ENCODE measurements at regions not wholly inside any gene's neighbourhood (a gene's known extent, or its start where the extent isn't known, plus 50 kb on each side); places are given as distances from the start of the nearest gene placed in this dataset.

DNA sequence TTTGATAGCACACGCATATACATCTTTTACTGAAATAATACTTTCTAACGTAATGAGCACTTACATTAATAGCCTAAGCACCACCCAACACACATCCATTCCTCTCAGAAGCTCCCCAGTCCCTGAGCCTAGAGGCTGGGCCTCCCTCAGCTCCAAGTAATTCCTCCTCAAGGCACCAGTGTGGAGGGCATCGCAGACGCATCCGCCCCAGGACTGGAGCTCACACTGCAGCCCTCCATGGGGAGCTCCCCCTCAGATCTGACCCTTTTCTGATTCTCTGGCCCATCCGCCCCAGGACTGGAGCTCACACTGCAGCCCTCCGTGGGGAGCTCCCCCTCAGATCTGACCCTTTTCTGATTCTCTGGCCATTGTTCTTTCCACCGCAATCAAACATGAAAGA, 60.4 kb upstream of the SNTG2 start:
- no peak overlapping the region for H3K27ac ChIP-seq
- TF ChIP-seq, protein P1, sequence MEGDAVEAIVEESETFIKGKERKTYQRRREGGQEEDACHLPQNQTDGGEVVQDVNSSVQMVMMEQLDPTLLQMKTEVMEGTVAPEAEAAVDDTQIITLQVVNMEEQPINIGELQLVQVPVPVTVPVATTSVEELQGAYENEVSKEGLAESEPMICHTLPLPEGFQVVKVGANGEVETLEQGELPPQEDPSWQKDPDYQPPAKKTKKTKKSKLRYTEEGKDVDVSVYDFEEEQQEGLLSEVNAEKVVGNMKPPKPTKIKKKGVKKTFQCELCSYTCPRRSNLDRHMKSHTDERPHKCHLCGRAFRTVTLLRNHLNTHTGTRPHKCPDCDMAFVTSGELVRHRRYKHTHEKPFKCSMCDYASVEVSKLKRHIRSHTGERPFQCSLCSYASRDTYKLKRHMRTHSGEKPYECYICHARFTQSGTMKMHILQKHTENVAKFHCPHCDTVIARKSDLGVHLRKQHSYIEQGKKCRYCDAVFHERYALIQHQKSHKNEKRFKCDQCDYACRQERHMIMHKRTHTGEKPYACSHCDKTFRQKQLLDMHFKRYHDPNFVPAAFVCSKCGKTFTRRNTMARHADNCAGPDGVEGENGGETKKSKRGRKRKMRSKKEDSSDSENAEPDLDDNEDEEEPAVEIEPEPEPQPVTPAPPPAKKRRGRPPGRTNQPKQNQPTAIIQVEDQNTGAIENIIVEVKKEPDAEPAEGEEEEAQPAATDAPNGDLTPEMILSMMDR (IDR thresholded peaks at IDR 0.05), result no peak
- TF ChIP-seq ZFX (IDR thresholded peaks at IDR 0.05; ENCODE audit: borderline replicate concordance), result no peak

DNA sequence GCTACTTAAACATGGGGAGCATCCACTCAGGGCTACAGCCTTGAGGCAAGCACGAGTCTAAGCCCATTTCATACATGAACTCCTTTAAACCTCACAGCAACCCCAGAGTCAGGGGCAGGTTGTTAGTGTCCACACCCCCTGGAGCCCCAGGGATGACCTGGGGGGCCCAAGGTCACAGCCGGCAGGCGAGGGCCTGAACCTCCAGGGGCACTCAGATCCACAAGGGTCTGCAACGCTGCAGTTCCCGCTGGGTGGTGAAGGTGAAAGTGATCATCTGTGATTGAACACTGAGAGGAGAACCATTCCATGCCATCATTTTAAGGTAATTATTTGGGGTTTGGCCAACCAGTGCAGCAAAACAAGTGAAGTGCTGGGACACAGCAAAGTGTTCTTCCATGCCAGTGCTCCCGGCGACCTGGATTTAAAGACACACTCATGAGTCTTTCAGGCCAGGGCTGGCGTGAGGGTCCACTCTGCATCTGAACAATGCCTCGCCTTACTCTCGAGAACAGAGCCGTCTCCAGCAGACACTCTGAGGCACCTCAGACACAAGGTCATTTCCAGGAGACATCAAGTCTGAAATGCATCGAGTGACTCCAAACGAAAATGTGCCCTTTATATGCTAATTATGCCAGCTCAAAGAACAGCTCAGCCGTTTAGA, 61.6 kb upstream of the SNTG2 start:
- TF ChIP-seq ZFX (IDR thresholded peaks at IDR 0.05; ENCODE audit: borderline replicate concordance), result no peak
- TF ChIP-seq, protein P1 (IDR thresholded peaks at IDR 0.05), result no peak

DNA sequence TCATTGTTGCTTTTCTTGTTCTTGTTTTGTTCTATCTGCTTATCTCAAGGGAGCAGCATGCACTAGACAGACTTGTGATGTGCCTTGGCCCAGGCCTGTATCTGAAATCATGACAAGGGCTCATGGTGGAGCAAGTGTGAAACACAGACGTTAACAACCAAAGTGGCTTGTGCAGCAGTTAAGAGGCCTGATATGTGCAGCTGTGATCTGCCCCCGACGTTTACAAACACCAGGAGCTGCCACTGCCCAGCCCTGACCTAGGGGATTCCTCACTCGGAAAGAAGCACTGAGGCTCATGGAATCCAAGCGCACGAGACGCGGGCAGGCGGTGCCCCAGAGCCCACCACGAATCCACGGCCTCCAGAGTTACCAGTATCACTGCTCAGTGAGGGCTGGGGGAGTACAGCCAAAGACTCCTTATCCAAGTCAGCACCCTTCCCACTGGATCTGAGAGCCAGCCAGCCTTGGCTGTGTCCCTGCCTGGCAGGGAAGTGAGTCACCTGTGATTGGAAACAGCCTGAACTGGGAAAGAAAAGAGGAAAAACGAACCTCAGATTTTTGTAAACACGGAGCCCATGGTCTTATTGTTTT, 62.3 kb upstream of the SNTG2 start:
- no peak overlapping the region for H3K27ac ChIP-seq
- TF ChIP-seq, protein P1 (IDR thresholded peaks at IDR 0.05), result no peak
- no peak for TF ChIP-seq ZFX (IDR thresholded peaks at IDR 0.05; ENCODE audit: borderline replicate concordance)

More for the DNA sequence above, 61.6 kb upstream of the SNTG2 start:
- H3K27ac ChIP-seq, result no peak overlapping the region

DNA sequence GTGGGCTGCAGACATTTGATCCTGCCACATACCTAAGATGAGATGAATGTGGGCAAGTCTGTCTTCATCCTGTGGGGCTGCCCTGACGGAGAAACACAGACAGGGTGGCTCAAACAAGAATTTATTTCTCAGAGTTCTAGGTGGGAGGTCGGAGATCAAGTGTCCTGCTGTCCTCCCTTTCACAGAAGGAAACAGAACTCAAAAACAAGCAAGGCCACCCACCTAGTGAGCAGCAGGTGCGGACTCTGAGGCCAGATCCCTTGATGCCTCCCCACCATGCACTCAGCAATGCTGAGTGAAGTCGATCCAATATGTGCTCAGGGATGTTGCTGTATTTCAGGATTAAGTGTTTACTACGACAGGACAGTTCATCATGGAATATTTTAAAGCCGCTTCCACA, 63.0 kb upstream of the SNTG2 start:
- TF ChIP-seq, protein P1 (IDR thresholded peaks at IDR 0.05), result no peak
- TF ChIP-seq ZFX (IDR thresholded peaks at IDR 0.05; ENCODE audit: borderline replicate concordance), result no peak
- H3K27ac ChIP-seq, result no peak overlapping the region

DNA sequence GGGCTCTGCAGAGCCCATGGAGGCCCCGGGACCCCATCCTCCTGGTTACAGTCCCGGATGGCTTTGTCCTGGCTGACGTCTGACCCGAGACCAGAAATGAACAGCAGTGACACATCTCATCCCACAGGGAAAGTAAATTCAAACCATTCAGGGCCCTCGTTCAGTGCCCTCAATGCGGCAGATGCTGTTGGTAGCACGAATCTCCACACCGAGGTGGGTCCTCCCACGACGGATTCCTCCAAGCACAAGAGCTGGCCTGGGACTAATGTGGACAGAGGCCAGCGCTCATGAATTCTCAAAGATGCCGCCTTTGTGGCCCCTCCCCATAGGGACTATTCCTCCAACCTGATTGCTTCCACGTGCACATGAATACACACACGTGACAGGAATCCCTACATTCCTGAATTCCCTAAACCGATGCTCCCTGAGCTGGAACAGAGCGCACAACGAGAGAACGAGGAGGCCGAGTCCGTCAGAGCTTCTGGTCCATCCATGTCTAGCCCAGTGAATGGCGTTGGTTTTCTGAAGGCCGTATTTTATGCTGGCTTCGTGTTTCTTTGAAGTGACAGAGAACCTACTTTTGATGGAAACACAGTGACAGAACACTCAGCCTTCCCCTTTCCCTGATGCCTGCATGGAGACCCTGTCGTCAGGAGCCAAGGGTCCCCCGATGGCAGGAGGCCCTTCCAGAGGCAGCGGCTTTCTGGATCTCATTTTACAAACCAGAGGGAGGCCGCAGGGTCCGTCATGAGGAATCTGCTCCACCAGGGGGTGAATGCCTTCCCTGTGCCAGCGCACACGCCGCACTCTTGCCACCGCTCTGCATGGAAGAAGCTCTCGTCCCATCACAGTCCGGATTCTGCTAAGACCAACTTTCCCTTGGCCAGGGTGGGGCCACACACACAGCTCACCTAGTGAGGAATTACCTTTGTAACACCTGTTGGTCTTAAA, 64.3 kb upstream of the SNTG2 start:
- no peak overlapping the region for H3K27ac ChIP-seq
- TF ChIP-seq ZFX (IDR thresholded peaks at IDR 0.05; ENCODE audit: borderline replicate concordance), result no peak
- TF ChIP-seq, protein P1 (IDR thresholded peaks at IDR 0.05), result no peak

DNA sequence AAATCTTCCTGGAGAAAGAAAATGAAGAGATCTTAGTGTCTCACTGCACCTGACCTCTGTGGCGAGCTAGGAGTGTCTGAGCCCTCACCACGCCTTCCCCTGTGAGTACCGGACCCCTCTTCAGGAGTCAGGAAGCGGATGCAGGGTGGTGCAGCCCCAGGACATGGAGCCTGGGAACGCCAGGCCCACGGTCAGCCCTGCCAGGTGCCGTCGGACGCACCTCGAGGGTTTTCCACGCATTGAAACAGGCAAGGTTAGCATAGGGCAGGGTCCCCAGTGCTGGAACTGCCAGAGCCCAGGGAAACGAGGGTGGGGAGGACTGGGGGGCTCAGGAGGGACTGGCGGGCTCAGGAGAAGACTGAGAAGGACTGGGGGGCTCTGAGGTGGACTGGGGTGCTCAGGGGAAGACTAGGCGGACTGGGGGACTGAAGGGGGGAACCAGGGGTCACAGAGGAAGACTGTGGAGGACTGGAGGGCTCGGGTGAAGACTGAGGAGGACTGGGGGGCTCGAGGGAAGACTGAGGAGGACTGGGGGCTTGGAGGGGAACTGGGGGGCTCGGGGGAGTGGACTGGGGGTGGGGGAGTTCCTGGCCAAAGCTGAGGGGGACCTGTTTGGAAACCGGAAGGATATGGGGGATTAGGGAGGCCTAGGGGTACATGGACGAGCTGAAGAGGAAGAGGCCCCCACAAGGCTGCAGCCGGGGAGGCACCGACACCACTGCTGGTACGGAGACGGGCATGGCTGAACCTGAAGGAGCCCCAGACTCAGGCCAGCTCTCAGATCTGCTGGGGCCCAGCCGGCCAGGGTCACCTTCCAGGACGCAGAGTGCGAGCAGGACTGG, 65.2 kb upstream of the SNTG2 start:
- TF ChIP-seq ZFX (IDR thresholded peaks at IDR 0.05; ENCODE audit: borderline replicate concordance), result no peak
- TF ChIP-seq, protein P1 (IDR thresholded peaks at IDR 0.05), result no peak
- no peak overlapping the region for H3K27ac ChIP-seq

All from 22Rv1 (cell line).